Liver (tissue), 2 donors: ENCODE measurements at regions not wholly inside any gene's neighbourhood (a gene's known extent, or its start where the extent isn't known, plus 50 kb on each side); places are given as distances from the start of the nearest gene placed in this dataset.

ENCODE experiments used
- CTCF ChIP-seq: fragments of 150-350 bp; IDR thresholded peaks from 2 replicates; pipeline ENCODE4 v1.5.1; 2017; ENCODE audit warnings: improper control_type of control experiment, low read depth, low read length; ENCODE audit not compliant: missing input control
- REST ChIP-seq: IDR thresholded peaks from 2 replicates; pipeline ENCODE4 v1.6.1; 2016; ENCODE audit warnings: antibody characterized with exemption, mild to moderate bottlenecking
- donor health status: healthy.

- no peak for TF ChIP-seq CTCF
- TF ChIP-seq REST: no peak
Observed at GRCh38 chr1:56302878-56303277, 276.5 kb downstream of the PLPP3 start.
